Stimulated activated CD8-positive, alpha-beta memory T cell treated with anti-CD3 and anti-CD28 coated beads, Interleukin-4, amount 100 ng/mL, for 24 hours (primary cell): ENCODE measurements at regions not wholly inside any gene's neighbourhood (a gene's known extent, or its start where the extent isn't known, plus 50 kb on each side); places are given as distances from the start of the nearest gene placed in this dataset.

Source experiments
- DNase-seq: peaks from one replicate; pipeline ENCODE4 v3.0.0-alpha.2; 2020; ENCODE audit warnings: low read depth

DNA sequence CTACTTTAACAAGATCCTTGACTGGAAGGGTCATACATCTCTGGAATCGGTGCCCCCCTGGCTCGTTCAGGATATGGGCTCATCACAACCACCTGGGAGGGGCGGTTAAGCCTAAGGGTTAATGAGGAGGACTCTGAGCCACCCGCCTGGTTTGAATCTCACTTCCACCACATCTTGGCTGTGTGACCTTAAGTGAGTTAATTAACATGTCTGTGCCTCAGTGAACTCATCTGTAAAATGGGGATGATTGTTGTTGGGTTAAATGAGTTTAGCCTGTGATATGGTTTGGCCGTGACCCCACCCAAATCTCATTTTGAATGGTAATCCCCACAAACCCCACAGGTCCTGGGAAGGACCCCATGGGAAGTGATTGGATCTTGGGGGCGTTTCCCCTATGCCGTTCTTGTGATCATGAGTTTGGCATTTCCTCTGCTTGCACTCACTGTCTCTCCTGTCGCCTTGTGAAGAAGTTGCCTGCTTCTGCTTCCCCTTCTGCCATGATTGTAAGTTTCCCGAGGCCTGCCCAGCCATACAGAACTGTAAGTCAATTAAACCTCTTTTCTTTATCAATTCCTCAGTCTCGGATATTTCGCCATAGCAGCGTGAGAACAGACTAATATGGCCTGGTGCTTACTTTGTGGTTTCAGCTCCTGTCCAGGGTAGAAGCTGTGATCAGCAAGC, 214.0 kb upstream of the CIBAR2 start:
- DNase-seq = no peak

DNA sequence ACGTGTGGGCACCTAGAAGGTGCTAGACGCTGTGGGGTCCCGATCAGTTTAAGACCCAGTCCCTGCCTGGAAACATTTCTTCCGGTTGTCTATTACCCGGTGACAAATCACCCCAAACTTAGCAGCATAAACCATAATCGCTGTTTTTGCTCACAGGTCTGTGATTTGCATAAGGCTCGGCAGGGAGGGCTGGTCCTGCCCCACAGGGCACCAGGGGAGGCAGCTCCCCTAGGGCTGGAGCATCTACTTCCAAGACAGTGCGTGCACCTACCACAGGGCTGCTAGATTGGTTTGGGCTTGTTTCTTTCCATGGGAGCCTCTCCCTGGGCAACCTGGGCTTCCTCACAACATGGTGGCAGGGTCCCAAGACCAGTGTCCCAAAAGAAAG, 214.5 kb upstream of the CIBAR2 start:
- no peak for DNase-seq

DNA sequence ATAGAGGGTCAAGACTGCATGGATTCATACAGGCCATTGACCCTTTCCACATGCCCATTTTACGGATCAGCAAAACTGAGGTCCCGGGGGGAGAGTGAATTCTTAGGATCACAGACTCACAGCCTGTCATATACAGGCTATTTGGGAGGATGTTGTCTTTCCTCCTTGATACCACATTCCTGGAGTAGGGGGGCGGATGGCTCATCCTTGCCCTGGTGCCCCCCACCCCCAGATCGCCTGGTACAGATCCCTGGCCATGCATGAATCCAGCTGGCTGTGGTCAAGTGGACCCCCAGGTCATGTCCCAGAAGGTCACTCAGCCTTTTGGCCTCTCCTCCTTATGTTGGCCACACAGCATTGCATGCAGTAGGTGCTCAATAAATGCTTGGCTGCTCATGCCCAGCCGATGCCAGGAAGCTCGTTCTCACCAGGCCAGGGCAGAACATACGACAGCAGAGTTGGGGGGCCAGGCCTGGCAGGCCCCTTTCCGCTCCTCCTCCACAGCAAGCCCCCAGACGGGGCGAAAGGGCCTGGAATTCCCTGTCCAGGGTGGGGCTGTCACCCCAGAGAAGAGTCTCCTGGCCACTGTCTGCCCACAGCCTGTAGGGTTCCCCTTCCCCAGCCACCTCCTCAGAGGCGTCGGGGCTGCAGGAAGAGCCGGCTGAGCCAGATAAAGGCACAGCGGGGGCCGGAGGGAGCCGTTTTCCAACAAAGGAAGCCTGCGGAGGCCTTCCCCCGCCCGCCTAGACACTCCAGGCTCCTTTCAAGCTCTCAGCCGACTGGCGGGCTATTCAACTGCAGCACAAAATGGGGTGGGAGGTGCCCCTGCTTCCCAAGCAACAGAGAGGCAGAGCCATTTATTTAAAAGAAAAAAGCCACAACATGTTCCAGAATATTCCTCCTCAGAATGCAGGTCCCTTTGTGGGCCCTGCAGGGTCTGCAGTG, 215.7 kb upstream of the CIBAR2 start:
- DNase-seq = no peak

DNA sequence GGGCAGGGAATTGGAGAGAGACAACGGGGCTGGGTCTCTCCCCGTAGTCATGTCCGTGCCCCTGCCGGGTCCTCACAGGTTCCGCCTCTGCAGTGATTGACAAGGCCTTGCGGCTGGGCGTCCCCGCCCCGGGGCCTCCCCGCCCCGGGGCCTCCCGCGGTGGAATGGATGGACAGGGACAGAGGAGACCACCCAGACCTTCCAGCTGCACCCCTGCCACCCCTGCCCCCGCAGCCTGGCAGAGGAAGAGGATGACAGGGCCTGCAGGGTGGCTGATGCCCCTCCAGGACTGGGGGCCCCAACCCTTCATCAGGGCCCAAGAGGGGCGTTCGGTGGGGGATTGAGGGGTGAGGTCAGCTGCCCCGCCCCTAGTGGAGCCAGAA, 216.4 kb upstream of the CIBAR2 start:
- DNase-seq = no peak

DNA sequence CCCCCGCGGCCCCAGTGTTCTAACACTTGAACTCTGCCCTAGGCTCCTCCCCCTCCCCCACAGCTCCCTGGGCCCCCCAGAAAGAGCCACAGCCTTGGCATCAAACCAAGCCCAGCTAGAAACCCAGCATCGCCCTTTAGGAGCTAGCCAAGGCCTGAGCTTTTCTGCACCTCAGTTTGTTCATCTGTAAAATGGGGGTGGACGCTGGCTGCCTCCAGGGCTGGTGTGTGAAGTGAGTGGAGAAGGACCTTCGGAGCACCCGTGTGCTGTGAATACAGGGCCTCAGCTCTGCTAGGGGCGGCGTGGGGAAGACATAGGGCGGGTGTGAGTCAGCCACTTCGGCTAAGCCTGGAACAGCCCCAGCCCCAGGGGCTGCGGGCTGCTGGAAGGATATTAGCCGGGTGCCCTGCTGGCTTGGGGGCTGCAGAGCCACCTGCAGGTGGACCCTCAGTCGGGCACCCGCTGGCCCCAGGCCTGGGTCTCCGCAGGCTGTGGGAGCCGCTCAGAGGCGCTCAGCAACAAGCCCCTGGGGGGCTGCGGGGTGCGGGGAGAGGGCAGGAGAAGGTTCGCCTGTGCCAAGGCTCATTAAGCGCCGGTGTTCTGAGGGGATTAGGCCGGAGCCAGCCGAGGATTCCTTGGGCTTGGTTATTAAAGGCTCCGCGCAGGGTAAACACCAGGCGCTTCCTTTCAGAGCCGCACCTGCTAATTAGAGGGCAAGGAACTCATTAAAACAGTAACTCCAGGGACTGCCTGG, 217.0 kb upstream of the CIBAR2 start:
- no peak for DNase-seq

DNA sequence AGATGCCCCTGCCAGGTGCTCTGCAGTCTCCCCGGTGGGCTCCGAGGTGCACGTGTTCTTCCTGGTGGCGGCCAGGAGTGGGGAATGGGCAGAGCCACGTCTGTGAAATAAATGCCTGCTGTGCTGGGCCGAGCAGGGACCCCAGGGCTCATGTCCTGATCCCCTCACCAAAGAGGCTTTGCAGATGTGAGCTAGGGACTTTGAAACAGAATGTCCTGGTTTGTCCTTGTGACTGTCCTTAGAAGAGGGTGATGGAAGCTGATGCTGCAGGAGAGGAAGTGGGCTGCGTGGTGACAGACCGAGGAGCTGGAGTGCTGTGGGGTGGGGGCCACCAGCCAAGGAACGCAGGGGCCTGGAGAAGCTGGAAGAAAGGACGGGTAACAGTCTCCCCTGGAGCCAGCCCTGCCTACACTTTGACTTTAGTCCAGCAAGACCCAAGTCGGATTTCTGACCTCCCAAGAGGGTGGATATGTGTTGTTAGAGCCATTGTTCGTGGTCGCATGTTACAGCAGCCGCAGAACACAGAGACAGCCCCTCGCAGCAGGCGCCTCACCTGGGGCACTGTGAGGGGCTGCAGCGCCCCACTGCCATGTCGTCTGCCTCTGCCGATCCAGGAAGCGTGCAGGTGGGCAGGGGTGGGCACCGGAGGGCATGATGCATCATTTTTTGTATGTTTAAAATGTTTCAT, 217.9 kb upstream of the CIBAR2 start:
- no peak for DNase-seq

DNA sequence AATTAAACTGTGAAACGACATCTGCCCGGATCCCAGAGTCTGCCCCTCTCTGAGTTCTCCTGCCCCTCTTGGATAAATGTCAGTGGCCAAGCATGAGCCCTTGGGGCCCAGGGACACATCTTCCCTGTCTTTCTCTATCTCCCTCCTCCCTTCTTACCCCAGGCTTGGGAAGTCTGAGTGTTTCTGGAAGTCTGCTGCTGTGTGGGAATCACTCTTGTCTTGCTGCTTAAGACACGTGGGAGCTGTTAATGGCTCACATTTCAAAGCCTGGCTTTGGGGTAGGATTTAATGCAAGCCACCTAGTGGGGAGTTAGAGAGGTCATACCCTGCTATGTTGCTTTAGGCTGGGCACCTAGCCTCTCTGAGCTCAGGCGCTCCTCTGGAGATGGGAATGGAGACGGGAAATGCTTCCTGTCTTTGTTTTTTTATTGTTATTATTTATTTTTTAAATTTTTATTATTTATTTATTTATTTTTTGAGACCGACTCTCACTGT, 218.5 kb upstream of the CIBAR2 start:
- no peak for DNase-seq

DNA sequence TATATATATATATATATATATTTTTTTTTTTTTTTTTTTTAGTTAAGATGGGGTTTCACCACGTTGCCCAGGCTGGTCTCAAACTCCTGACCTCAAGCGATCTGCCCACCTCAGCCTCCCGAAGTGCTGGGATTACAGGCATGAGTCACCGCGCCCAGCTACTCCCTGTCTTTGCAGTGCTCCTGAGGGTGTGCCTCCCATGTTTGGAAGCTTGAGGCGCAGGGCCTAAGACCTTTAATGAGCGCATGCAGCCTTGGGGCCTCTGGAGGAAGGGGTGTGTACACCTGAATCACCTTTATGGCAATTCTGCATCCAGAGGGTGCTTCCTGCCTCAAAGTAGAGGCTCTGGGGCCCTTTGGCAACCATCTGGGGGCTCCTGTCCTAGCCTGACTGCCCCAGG, 219.4 kb upstream of the CIBAR2 start:
- DNase-seq = no peak

DNA sequence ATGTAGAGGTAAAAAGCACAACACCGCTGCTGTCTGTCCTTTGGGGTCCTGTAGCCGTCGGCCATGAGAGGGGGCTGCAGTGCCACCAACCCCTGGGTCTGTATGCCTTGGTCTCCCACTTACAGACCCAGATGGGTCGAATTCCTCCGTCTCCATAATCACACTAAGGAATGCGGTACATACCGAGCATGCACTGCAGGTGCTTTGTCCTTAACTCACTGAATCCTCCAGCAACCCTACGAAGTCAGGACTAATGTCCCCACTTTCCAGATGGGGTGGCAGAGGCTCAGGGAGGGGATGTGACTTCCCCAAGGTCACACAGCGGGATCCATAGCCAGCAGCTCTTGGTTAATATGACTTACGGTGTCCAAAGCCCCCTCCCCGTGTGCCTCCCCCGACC, 219.9 kb upstream of the CIBAR2 start:
- no peak for DNase-seq

DNA sequence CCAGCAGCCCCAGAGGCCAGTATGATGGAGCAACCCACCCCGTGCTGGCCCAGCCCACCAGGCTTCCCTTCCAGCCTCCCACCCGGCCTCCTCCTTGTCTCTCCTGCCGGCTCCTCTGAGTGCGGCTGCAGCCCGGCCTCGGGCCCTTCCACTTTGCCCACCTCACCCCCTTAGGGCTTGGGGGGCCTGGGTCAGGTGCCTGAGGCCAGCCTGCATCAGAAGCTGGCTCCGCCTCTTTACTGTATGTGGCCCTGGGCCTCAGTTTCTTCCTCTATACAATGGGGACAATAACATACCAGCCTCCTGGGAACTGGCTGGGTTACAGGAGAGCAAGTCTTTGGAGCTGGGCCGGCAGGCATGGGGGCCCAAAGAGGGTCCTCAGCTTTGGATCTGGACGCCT, 221.1 kb upstream of the CIBAR2 start:
- no peak for DNase-seq

DNA sequence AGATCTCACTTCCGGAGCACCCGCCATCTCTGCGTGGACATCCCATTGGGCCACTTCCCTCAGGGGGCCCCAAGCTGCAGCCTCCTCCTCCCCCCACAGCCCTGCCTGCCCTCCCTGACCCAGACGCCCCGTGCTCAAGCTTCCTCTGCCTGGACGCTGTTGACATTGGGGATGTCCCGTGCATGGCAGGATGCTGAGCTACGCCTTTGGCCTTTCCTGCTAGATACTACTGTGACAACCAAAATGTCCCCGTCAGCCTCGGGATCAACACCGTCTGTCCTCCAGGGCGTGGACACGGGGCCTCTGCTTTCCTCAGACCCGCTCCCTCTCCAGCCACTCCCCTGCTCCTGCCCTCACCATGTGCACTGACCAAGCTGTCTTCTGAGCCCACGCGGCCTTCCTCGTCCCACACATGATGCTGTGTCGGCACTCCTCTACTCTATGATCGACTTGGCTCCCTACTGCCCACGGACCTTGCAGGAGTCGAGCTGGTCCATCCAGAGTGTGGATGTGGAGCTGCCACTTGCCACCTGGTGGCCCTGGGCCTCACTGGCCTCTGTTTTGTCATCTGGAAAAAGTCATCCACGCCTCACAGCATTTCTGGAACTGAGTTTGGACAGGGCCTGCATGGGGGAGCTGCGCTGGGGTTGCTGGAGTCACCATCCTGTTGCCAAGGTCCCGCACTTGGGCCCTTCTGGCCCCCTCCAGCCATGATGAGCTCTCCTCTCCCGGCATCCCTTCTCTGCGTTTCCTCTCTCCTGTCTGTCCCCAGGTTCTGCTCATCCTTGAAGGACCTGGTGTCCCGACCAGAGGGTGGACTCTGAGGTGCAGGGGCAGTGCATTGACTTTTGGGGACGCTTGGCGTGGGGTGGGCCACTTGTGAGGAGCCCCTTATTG, 221.7 kb upstream of the CIBAR2 start:
- no peak for DNase-seq

DNA sequence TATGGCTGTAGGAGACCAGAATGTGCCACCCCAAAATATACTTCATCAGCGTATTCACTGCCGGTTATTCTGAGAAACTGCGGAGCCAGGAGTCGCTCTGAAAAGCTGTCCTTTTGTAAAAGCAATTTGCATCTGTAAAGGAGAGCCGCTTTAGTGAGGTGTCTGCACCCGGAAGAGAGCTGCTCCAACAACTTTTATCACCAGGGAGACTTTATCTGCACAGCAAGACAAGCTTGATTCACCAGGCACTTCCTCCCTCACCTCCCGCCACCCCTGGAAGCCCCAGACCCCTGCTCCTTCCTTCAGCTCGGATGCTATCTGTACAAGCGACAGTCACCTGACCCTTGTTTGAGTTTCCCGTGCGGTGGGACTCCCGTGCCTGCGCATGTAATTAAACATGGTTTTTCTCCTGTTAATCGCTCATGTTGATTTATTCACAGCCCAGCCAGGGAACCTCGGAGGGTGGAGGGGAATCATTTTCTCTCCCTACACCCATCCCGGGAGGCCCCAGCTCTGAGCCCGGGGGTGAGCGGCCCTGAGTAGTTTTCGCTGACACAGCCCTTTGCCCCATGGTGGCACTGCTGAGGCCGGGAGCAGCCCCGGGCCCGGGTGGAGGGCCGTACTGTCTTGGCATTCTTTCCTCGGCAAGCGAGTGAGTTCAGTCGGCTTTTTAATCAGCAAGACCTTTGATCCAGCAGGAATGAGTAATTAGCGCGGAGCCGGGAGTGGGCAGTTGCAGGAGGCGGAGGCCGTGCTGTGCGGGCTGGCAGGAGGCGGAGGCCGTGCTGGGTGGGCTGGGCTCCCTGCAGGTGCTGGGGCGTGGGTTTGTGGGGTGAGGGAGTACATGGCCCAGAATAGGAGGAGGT, 222.7 kb upstream of the CIBAR2 start:
- no peak for DNase-seq

DNA sequence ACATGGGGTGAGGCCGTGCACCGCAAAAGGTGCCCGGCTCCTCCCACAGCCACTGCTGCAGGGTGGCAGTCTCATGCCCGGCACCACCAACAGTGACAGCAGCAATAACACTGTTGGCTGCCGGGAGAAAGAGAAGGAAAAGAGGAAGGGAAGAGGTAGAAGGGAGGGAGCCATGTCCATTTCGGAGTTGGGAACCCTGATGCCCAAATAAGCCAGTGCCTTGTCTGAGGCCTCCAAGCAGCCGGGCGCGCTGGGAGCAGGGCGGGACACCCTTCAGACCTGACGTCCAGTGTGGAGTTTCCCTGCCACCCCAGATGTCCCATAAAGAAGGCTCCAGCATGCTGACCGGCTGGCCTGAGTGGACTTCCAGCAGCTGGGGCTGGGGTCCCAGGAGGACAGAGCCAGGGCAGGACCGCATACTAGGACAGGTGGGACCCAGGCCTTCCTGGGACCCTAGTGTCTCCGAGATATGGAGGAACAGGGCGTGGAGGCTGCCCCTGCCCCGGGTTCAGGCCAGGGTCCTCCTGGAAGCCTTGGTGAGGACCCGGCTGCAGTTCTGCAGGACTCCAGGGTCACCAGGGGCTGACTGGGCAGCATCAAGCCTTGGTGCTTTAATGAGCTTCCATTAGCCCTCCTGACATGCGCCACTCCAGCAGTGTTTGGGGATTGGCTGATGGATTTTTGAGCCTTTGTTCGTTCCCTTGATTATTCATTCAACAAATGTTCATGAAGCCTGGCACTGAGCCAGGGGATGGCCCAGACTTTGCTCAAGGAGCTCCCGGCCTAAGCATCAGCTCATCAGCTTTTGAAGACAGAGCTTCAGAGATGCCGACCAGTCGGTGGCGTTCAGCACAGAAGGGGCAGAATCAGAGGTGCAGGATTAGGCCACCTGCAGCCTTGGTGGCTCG, 223.6 kb upstream of the CIBAR2 start:
- no peak for DNase-seq

DNA sequence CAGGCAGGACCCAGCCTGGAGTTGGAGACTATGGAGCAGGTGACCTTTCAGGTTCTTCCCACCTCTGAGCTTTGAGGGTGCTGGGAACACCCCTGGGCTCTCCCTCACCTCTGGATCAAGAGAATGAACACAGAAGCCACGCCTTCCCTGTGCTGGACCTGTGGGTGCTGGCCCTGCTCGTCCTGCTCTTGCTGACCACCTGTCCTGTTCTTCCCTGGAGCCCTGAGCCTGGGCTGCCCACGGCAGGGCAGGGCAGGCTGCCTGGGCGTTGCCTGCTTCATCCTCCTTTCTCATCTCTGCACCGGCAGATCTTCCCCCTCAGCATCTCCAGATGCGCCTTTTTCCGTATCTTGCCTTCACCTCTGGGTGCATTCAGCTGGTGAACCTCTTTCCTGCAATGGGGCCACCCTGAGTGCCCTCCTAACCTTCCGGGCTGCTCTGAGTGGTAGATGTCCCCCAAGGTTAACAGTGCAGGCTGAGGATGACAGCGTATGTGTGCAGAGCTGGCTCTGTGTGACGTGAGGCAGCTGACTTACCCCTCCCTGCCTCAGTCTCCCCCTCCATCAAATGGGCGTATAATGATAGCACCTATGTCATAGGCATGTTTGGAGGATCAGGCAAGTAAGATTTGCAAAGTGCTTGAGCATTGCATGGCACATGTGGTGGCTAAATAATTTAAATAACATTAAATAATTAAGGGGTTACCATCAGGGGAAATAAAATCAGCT, 225.8 kb upstream of the CIBAR2 start:
- DNase-seq = no peak

DNA sequence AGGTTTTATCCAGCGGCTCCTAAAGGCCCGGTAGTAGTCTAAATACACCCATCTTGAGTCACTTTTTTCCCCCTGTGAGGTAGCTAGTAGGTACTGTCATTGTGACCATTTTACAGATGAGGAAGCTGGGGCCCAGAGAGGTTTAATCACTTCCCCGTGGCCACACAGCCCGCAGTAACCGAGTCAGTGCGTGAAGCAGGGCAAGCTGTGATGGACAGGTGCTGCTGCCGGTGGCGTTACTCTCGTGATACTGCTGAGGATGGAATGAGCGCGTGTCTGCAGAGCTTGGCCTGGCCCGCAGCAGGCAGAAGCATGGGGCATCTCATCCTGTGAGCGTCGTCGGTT, 226.3 kb upstream of the CIBAR2 start:
- DNase-seq = no peak

DNA sequence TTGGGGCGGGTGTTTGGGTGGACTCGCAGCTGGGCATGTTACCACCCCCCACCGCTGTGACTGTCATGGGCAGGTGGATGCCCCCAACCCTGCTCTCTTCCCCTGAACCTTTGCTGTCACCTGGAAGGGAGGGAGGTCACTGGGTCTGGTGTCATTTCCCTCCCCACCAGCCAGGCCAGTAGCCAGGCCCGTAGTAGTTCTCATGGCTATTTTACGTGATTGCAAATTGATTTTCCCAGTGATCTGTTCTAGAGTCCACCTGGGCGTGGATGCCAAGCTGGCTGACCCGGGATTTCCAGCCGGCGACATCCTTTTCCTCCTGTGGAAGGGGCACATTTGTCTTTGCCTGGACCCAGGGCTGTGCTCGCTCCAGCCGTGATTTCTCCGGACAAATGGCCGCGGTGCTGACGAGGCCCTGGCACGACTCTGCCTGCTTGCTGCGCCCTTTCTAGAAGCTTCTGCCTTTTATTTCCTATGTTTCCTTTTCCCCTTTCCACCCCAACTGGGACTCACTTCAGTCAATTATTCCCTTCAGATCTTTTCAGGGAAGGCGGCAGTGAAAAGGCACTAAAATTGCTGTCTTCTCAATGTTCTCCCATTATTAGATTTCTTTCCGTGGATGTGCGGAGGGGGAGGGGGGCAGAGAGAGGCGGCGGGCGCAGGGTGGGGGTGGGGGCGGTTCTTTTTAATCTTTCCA, 226.9 kb upstream of the CIBAR2 start:
- DNase-seq = no peak

DNA sequence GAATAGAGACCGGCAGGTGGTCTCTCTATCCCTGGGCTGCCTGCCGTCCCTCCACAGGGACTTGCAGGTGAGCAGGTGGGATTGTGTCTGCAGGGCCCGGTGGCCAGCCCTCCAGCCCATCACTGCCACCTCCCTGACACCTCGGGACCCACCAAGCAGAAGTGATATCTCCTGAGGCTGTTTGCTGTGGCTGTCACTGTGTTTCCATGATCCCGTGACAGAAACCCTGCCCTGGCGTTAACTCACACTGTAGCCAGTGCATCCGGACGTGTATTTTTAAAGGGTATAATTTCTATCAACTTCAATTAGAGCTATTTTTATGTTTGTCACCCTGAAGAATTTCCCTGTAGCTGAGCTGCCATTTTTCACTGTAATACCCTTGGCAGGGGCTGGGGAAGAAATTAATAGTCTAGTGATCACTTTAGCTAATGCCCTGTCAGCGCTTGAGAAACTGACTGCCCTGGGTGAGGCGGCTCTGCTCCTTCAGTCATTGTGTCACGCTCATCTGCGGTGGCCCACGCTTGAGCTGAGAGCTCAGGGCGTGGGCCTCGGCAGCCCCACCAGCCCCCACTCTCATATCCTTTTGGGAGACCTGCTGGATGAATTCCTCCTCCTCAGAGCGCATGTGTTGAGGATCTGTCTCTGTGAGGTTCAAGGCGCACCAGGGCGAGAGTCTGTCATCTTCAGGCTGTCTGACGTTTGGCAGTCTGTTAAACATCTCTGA, 229.9 kb upstream of the CIBAR2 start:
- no peak for DNase-seq
